Transverse colon (tissue), 4 donors: ENCODE measurements at regions not wholly inside any gene's neighbourhood (a gene's known extent, or its start where the extent isn't known, plus 50 kb on each side); places are given as distances from the start of the nearest gene placed in this dataset.
A peak's percentile ranks its signal among the peaks of the same experiment; 100 is the strongest.

ENCODE experiments used
- DNase-seq: peaks from one replicate; pipeline ENCODE4 v3.0.0-alpha.2; 2019
- H3K27ac ChIP-seq, 4 donors: fragments of 200-600 bp; sonication (generic); 2 replicates each; pipeline ENCODE4 v1.5.1; 2016 to 2018; ENCODE audit warnings: inconsistent platforms in 4 of 4
- H3K27me3 ChIP-seq: fragments of 200-600 bp; sonication (generic); 2 replicates; pipeline ENCODE4 v1.5.1; 2017; ENCODE audit warnings: inconsistent platforms
- H3K36me3 ChIP-seq, 4 donors: fragments of 200-600 bp; sonication (generic); 2 replicates each; pipeline ENCODE4 v1.5.1; 2017 to 2019; ENCODE audit warnings: inconsistent platforms in 4 of 4
- H3K4me1 ChIP-seq, 4 donors: fragments of 200-600 bp; sonication (generic); 2 replicates each; pipeline ENCODE4 v1.5.1; 2017 to 2020; ENCODE audit warnings: inconsistent platforms in 4 of 4
- H3K4me3 ChIP-seq, 4 donors: fragments of 200-600 bp; sonication (generic); 1 replicate in 1 of 4; 2 replicates in 3 of 4; pipeline versions ENCODE4 v1.5.1 to v1.6.1; 2017 to 2019; ENCODE audit warnings: inconsistent platforms in 4 of 4
- H3K9me3 ChIP-seq, 2 donors: fragments of 200-600 bp; sonication (generic); 2 replicates each; pipeline ENCODE4 v1.5.1; 2017 to 2019; ENCODE audit warnings: inconsistent platforms in 2 of 2
- EP300 ChIP-seq: sonication (generic); formaldehyde crosslinking; IDR thresholded peaks from one replicate; pipeline ENCODE4 v1.6.1; 2017; ENCODE audit warnings: antibody characterized with exemption, low read depth
- POLR2A ChIP-seq: fragments of 450-650 bp; IDR thresholded peaks from one replicate; pipeline ENCODE4 v1.6.1; 2016; ENCODE audit warnings: antibody characterized with exemption, mild to moderate bottlenecking, moderate library complexity
- POLR2AphosphoS5 ChIP-seq, 3 donors: sonication (generic); formaldehyde crosslinking; IDR thresholded peaks; one replicate each; pipeline ENCODE4 v1.6.1; 2016; ENCODE audit warnings: antibody characterized with exemption in 3 of 3
- WGBS, 2 donors: methylation state at CpG; one replicate each; pipeline ENCODE4 v1.1.5; 2018; ENCODE audit warnings: low coverage in 1 of 2; 5-methylcytosine and 5-hydroxymethylcytosine counted together
- in situ Hi-C, 4 donors: fragments of 200-750 bp; cut with MboI; loops; one replicate each; pipeline versions ENCODE4 v1.15.0 to v1.15.1; 2017; ENCODE audit warnings: low sequenced_read_pairs in 3 of 4, low pct_ligation_motif_present in 1 of 4, low pct_unique_long_range_greater_than_20kb in 1 of 4
- intact Hi-C: fragments of 100-400 bp; cut with DNase I; formaldehyde crosslinking; loops from one replicate; pipeline ENCODE4 v1.15.1; 2023; ENCODE audit warnings: low total_unique reads
- TF ChIP-seq, protein P1 (sequence below), 5 experiments: fragments of 200-600 bp in 3 of 5; fragments of 450-650 bp in 2 of 5; sonication (generic) in 3 of 5; IDR thresholded peaks; 1 replicate in 2 of 5; 2 replicates in 3 of 5; pipeline ENCODE4 v1.5.1; 2016 to 2017; ENCODE audit warnings: antibody characterized with exemption in 5 of 5, inconsistent platforms in 3 of 5, mild to moderate bottlenecking in 2 of 5, moderate library complexity in 1 of 5

DNA sequence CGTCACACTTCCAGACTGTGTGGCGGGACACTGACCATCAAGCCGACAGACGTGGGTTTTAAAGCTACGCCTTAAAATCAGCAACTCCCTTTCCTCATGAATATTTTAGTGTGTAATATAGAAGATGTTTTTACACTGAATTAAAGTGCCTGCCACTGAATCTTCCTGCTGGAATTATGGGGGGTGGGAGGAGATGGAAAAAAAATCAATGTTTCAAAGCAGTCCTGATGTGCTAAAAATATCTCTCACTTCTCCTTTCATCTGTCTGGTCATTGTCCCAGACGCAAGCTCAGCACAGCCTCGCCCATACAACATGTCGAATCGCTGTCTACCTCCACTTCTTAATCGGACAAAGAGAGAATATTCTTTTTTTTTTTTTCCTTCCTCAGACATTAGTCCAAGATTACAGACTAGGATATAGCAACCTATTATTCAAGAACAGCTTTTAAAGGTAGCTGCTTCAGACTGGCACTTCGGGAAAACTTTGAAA, 165.1 kb upstream of the KLF14 start:
- in situ Hi-C loops = loop anchor here in 3 of 4 donors (10.0 to 25.0 kb wide), 5 partner anchors 136 to 513 kb away; no protein-coding TSS in a partner anchor
- H3K4me3 ChIP-seq = no peak overlapping the region
- 44 to 46% methylated on average over 6 to 11 of the region's 11 CpGs for WGBS, 2 donors
- no peaks in the 10 kb centered on the region for H3K27me3 ChIP-seq
- H3K36me3 ChIP-seq = peaks cover 0 to 3% (median 0%) of the 10 kb centered on the region in 4 donors
- no peaks in the 10 kb centered on the region for H3K9me3 ChIP-seq
- peaks cover 54 to 99% (median 89%) of the 10 kb centered on the region in 4 donors for H3K4me1 ChIP-seq
- H3K27ac ChIP-seq = peak overlapping the region; percentile 84 to 94 (median 88)
- TF ChIP-seq POLR2A (no peak), POLR2AphosphoS5 (IDR thresholded peaks at IDR 0.05) (no peak), EP300 (no peak)
- TF ChIP-seq, protein P1, sequence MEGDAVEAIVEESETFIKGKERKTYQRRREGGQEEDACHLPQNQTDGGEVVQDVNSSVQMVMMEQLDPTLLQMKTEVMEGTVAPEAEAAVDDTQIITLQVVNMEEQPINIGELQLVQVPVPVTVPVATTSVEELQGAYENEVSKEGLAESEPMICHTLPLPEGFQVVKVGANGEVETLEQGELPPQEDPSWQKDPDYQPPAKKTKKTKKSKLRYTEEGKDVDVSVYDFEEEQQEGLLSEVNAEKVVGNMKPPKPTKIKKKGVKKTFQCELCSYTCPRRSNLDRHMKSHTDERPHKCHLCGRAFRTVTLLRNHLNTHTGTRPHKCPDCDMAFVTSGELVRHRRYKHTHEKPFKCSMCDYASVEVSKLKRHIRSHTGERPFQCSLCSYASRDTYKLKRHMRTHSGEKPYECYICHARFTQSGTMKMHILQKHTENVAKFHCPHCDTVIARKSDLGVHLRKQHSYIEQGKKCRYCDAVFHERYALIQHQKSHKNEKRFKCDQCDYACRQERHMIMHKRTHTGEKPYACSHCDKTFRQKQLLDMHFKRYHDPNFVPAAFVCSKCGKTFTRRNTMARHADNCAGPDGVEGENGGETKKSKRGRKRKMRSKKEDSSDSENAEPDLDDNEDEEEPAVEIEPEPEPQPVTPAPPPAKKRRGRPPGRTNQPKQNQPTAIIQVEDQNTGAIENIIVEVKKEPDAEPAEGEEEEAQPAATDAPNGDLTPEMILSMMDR (IDR thresholded peaks at IDR 0.05) = no peak
- intact Hi-C loops = loop anchor here (5.0 to 10.0 kb wide), 2 partner anchors 108 to 526 kb away; no protein-coding TSS in a partner anchor
- DNase-seq = no peak

DNA sequence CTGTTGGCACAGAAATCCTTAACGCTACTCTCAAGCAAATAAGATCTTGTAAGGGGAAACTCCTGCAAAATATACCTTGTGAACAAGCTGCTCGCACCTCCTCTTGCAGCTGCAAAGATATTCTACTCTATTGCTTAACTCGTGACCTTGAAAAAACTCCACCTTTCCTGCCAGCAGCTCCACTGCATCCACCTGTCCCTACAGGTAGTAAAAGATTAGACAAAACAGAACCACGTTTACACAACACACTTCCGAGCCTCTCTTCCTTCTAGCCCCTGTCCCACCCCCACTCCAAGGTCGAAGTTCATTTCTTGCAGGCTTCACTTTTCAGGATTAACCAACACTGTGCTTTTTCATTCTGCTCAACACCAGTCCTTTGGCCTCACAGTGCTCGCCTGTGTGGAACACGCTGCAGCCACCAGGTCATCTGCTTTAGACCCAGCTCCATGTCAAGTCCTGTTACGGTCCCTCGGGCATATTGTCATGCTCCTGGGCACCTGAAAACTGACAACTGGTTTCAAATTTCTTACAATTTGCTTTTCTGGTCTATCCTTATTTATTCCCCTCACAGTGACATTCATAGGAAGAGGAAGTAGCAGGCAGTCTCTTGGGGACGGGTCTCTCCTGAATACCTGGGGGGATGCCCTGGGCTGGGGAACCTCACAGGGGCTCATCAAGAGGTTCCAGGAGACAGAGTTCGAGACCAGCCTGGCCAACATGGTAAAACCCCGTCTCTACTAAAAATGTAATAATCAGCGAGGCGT, 165.8 kb upstream of the KLF14 start:
- Histone ChIP-seq H3K4me3 (no peak overlapping the region), H3K27ac (peak overlapping the region; percentile 84 to 94 (median 88)), H3K27me3 (no peaks in the 10 kb centered on the region), H3K36me3 (peaks cover 0 to 3% (median 0%) of the 10 kb centered on the region in 4 donors), H3K4me1 (peaks cover 55 to 99% (median 89%) of the 10 kb centered on the region in 4 donors), H3K9me3 (no peaks in the 10 kb centered on the region)
- in situ Hi-C loops (loop anchor here (10.0 to 25.0 kb wide), 7 partner anchors 95 to 512 kb away; no protein-coding TSS in a partner anchor), intact Hi-C loops (loop anchor here (5.0 to 10.0 kb wide), 2 partner anchors 107 to 525 kb away; no protein-coding TSS in a partner anchor)
- peak; percentile 53 for TF ChIP-seq EP300
- TF ChIP-seq POLR2AphosphoS5 (IDR thresholded peaks at IDR 0.05) = peak; percentile 37 to 80 (median 76)
- TF ChIP-seq POLR2A = peak; percentile 42
- TF ChIP-seq, protein P1 (IDR thresholded peaks at IDR 0.05) = peak in 2 of 5 experiments; percentile 19 to 35
- DNase-seq = peak; percentile 83
- WGBS, 2 donors = 40 to 45% methylated on average over 10 to 15 of the region's 15 CpGs

- in situ Hi-C loops = loop anchor here in 2 of 4 donors (10.0 kb wide), 2 partner anchors 94 to 104 kb away; no protein-coding TSS in a partner anchor
- WGBS, 2 donors = 50 to 51% methylated on average over 2 to 5 of the region's 5 CpGs
- Histone ChIP-seq H3K9me3 (no peaks in the 10 kb centered on the region), H3K27ac (peak overlapping the region; percentile 84 to 94 (median 88)), H3K4me1 (peaks cover 57 to 100% (median 90%) of the 10 kb centered on the region in 4 donors), H3K27me3 (no peaks in the 10 kb centered on the region), H3K36me3 (no peaks in the 10 kb centered on the region), H3K4me3 (no peak overlapping the region)
- intact Hi-C loops = no loop called here
- no peak for DNase-seq
- no peak for TF ChIP-seq EP300
- TF ChIP-seq POLR2AphosphoS5 (IDR thresholded peaks at IDR 0.05) = no peak
- TF ChIP-seq, protein P1 (IDR thresholded peaks at IDR 0.05) = no peak
- TF ChIP-seq POLR2A = no peak
Measured at GRCh38 chr7:130900471-130901076, 166.6 kb upstream of the KLF14 start.

DNA sequence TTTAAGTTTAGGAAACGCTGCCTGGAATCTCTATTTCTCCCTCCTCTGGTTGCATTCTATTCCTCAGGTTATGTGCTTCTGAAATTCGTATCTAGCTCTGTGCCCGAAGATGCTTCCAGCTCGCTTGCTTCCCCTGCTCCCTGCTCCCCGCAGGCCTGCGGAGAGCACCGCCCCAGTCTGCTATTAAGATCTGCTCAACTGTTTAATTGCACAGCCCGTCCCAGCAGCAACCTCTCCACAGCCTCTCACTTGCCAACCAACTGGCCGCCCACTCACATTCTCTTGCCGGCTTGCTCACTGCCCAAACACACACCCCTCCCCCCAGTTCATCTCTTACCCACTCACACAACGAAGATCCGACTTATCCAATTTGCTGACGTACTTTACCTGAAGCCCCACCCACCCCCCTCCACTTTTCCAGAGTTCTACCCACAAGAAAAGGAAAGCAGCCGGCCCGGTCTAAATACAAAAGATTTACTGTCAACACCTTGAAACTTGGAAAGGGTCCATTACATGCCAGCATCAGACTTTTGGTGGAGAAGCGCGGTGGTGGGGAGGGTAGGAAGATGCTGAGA, 167.3 kb upstream of the KLF14 start:
- H3K4me1 ChIP-seq = peaks cover 57 to 100% (median 94%) of the 10 kb centered on the region in 4 donors

More for the DNA sequence above, 167.3 kb upstream of the KLF14 start:
- Histone ChIP-seq H3K27me3 (no peaks in the 10 kb centered on the region), H3K9me3 (no peaks in the 10 kb centered on the region), H3K4me3 (peak overlapping the region in 1 of 4 donors; percentile 1), H3K36me3 (no peaks in the 10 kb centered on the region), H3K27ac (peak overlapping the region; percentile 84 to 94 (median 88))
- DNase-seq = peak; percentile 71
- 14 to 22% methylated on average over 13 to 17 of the region's 17 CpGs for WGBS, 2 donors
- in situ Hi-C loops = loop anchor here in 2 of 4 donors (10.0 kb wide), 2 partner anchors 94 to 104 kb away; no protein-coding TSS in a partner anchor
- intact Hi-C loops = no loop called here
- TF ChIP-seq POLR2AphosphoS5 (IDR thresholded peaks at IDR 0.05) = peak in 2 of 3 donors; percentile 10 to 49
- peak; percentile 26 for TF ChIP-seq POLR2A
- TF ChIP-seq, protein P1 (IDR thresholded peaks at IDR 0.05) = no peak
